Transverse colon (tissue), 4 donors: ENCODE measurements at regions not wholly inside any gene's neighbourhood (a gene's known extent, or its start where the extent isn't known, plus 50 kb on each side); places are given as distances from the start of the nearest gene placed in this dataset.

ENCODE experiments used
- DNase-seq: peaks from one replicate; pipeline ENCODE4 v3.0.0-alpha.2; 2019
- H3K27ac ChIP-seq, 4 donors: fragments of 200-600 bp; sonication (generic); 2 replicates each; pipeline ENCODE4 v1.5.1; 2016 to 2018; ENCODE audit warnings: inconsistent platforms in 4 of 4
- H3K27me3 ChIP-seq: fragments of 200-600 bp; sonication (generic); 2 replicates; pipeline ENCODE4 v1.5.1; 2017; ENCODE audit warnings: inconsistent platforms
- H3K36me3 ChIP-seq, 4 donors: fragments of 200-600 bp; sonication (generic); 2 replicates each; pipeline ENCODE4 v1.5.1; 2017 to 2019; ENCODE audit warnings: inconsistent platforms in 4 of 4
- H3K4me1 ChIP-seq, 4 donors: fragments of 200-600 bp; sonication (generic); 2 replicates each; pipeline ENCODE4 v1.5.1; 2017 to 2020; ENCODE audit warnings: inconsistent platforms in 4 of 4
- H3K4me3 ChIP-seq, 4 donors: fragments of 200-600 bp; sonication (generic); 1 replicate in 1 of 4; 2 replicates in 3 of 4; pipeline versions ENCODE4 v1.5.1 to v1.6.1; 2017 to 2019; ENCODE audit warnings: inconsistent platforms in 4 of 4
- H3K9me3 ChIP-seq, 2 donors: fragments of 200-600 bp; sonication (generic); 2 replicates each; pipeline ENCODE4 v1.5.1; 2017 to 2019; ENCODE audit warnings: inconsistent platforms in 2 of 2
- CTCF ChIP-seq, 5 experiments: fragments of 200-600 bp in 3 of 5; fragments of 450-650 bp in 2 of 5; sonication (generic) in 3 of 5; IDR thresholded peaks; 1 replicate in 2 of 5; 2 replicates in 3 of 5; pipeline ENCODE4 v1.5.1; 2016 to 2017; ENCODE audit warnings: antibody characterized with exemption in 5 of 5, inconsistent platforms in 3 of 5, mild to moderate bottlenecking in 2 of 5, moderate library complexity in 1 of 5
- EP300 ChIP-seq: sonication (generic); formaldehyde crosslinking; IDR thresholded peaks from one replicate; pipeline ENCODE4 v1.6.1; 2017; ENCODE audit warnings: antibody characterized with exemption, low read depth
- POLR2A ChIP-seq: fragments of 450-650 bp; IDR thresholded peaks from one replicate; pipeline ENCODE4 v1.6.1; 2016; ENCODE audit warnings: antibody characterized with exemption, mild to moderate bottlenecking, moderate library complexity
- POLR2AphosphoS5 ChIP-seq, 3 donors: sonication (generic); formaldehyde crosslinking; IDR thresholded peaks; one replicate each; pipeline ENCODE4 v1.6.1; 2016; ENCODE audit warnings: antibody characterized with exemption in 3 of 3
- WGBS, 2 donors: methylation state at CpG; one replicate each; pipeline ENCODE4 v1.1.5; 2018; ENCODE audit warnings: low coverage in 1 of 2; 5-methylcytosine and 5-hydroxymethylcytosine counted together
- in situ Hi-C, 4 donors: fragments of 200-750 bp; cut with MboI; loops; one replicate each; pipeline versions ENCODE4 v1.15.0 to v1.15.1; 2017; ENCODE audit warnings: low sequenced_read_pairs in 3 of 4, low pct_ligation_motif_present in 1 of 4, low pct_unique_long_range_greater_than_20kb in 1 of 4
- intact Hi-C: fragments of 100-400 bp; cut with DNase I; formaldehyde crosslinking; loops from one replicate; pipeline ENCODE4 v1.15.1; 2023; ENCODE audit warnings: low total_unique reads

GRCh38 chr1:191970116-191970515, 188.1 kb upstream of the RGS18 start:
- intact Hi-C loops (no loop called here), in situ Hi-C loops (no loop called here)
- no peaks in the 10 kb centered on the region for H3K36me3 ChIP-seq
- no peaks in the 10 kb centered on the region for H3K27me3 ChIP-seq
- 60 to 72% methylated on average over 1 of the region's 1 CpG for WGBS, 2 donors
- H3K4me1 ChIP-seq: no peaks in the 10 kb centered on the region
- H3K4me3 ChIP-seq: no peak overlapping the region
- H3K27ac ChIP-seq: no peak overlapping the region
- DNase-seq: no peak
- no peaks in the 10 kb centered on the region for H3K9me3 ChIP-seq
- TF ChIP-seq CTCF (IDR thresholded peaks at IDR 0.05) (no peak), EP300 (no peak), POLR2AphosphoS5 (IDR thresholded peaks at IDR 0.05) (no peak), POLR2A (no peak)

DNA sequence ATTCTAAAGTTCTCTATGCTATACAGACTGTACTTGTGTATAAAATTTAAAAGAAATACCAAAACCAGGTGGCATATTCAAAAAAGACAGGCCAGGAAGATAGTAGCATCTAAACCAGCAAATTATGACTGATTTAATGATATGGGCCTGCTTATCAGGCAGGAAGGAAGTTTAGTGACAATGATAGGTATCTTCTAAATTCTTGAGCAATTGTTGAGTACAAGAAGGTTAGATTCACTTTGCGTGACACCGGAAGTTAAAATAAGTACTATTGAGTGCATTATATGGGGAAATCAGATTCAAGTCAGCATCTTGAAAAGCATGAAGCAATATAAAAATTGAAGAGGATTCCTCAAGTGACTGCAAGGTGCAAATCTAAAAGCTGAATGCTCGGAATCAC, 186.8 kb upstream of the RGS18 start:
- H3K4me3 ChIP-seq: no peak overlapping the region
- H3K27me3 ChIP-seq: no peaks in the 10 kb centered on the region
- no peaks in the 10 kb centered on the region for H3K36me3 ChIP-seq
- intact Hi-C loops: no loop called here
- no peaks in the 10 kb centered on the region for H3K9me3 ChIP-seq
- no peaks in the 10 kb centered on the region for H3K4me1 ChIP-seq
- WGBS, 2 donors: 74 to 84% methylated on average over 3 of the region's 3 CpGs
- TF ChIP-seq EP300 (no peak), POLR2A (no peak), POLR2AphosphoS5 (IDR thresholded peaks at IDR 0.05) (no peak), CTCF (IDR thresholded peaks at IDR 0.05) (no peak)
- no peak for DNase-seq
- H3K27ac ChIP-seq: no peak overlapping the region
- in situ Hi-C loops: no loop called here

DNA sequence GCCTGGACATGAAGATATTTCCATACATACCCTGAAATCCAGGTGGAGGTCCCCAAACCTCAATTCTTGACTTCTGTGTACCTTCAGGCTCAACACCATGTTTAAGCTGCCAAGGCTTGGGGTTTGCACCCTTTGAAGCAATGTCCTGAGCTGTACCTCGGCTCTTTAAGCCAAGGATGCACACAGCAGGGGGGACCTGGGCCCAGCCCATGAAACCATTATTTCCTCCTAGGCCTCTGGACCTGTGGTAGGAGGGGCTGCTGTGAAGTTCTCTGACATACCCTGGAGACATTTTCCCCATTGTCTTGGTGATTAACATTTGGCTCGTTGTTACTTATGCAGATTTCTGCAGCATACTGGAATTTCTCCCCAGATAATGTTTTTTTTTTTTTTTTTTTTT, 184.3 kb upstream of the RGS18 start:
- 65% methylated on average over 2 of the region's 2 CpGs; no CpG with 5 or more reads in 1 of the 2 donors for WGBS, 2 donors

GRCh38 chr1:191977874-191978506, 180.3 kb upstream of the RGS18 start:
- DNase-seq: no peak
- WGBS, 2 donors: 86 to 87% methylated on average over 1 of the region's 1 CpG
- peaks cover 0 to 6% of the 10 kb centered on the region in 2 donors for H3K9me3 ChIP-seq

More for the DNA sequence above, 184.3 kb upstream of the RGS18 start:
- Histone ChIP-seq H3K9me3 (no peaks in the 10 kb centered on the region), H3K4me3 (no peak overlapping the region), H3K4me1 (no peaks in the 10 kb centered on the region), H3K36me3 (no peaks in the 10 kb centered on the region), H3K27ac (no peak overlapping the region), H3K27me3 (no peaks in the 10 kb centered on the region)
- in situ Hi-C loops (no loop called here), intact Hi-C loops (no loop called here)
- DNase-seq: no peak
- TF ChIP-seq EP300 (no peak), CTCF (IDR thresholded peaks at IDR 0.05) (no peak), POLR2AphosphoS5 (IDR thresholded peaks at IDR 0.05) (no peak), POLR2A (no peak)

More at GRCh38 chr1:191977874-191978506, 180.3 kb upstream of the RGS18 start:
- intact Hi-C loops (no loop called here), in situ Hi-C loops (no loop called here)
- Histone ChIP-seq H3K36me3 (no peaks in the 10 kb centered on the region), H3K27me3 (no peaks in the 10 kb centered on the region), H3K4me3 (no peak overlapping the region), H3K27ac (no peak overlapping the region), H3K4me1 (no peaks in the 10 kb centered on the region)
- TF ChIP-seq CTCF (IDR thresholded peaks at IDR 0.05): no peak
- no peak for TF ChIP-seq EP300
- TF ChIP-seq POLR2AphosphoS5 (IDR thresholded peaks at IDR 0.05): no peak
- TF ChIP-seq POLR2A: no peak
